EH (cell line): ENCODE measurements at regions not wholly inside any gene's neighbourhood (a gene's known extent, or its start where the extent isn't known, plus 50 kb on each side); places are given as distances from the start of the nearest gene placed in this dataset.
A peak's percentile ranks its signal among the peaks of the same experiment; 100 is the strongest.

Experiments
- DNase-seq: peaks from one replicate; pipeline ENCODE4 v3.0.0-alpha.2; 2015; ENCODE audit warnings: low read depth

- no peak for DNase-seq
Observed at GRCh38 chr1:98072047-98072446, 151.2 kb upstream of the DPYD start.

DNA sequence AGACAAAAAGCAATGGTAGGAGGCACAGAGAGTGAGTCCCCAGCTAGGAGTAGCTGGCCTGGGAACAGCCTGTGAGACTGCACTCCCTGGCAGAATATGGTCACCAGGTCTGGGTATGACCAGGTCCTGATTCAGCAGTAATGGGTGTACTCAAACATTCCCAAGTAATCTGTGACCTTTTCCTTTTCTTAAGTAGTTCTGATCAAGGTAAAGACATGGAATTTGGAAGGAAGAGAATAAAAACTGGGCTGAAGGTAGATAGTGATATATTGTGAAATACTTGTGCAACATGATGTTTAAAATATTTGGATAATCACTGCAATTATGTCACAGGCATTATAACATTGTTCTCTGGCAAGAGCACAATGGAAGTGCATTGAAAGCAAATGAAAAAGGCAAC, 147.2 kb upstream of the DPYD start:
- DNase-seq: no peak

DNA sequence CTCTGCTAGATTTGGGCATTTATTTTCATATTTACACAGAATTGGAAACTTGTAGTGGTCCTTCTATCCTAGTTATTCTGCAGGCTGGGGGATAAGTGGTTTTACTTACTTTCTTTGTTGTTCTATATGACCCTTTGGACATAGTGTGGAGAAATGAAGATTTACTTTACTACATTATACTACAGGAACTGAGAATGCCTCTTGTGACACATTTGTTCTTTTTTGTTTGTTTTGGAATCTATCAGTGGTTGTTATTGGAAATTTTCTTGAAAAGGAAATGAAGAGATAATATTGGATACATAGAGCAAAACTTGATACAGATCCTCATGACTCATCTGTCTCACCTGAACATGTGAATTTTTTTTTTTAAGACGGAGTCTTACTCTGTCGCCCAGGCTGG, 146.1 kb upstream of the DPYD start:
- no peak for DNase-seq

GRCh38 chr1:98059620-98060019, 138.8 kb upstream of the DPYD start:
- peak; percentile 27 for DNase-seq

GRCh38 chr1:98058676-98059075, 137.8 kb upstream of the DPYD start:
- no peak for DNase-seq

- DNase-seq: no peak
Observed at GRCh38 chr1:98057236-98057910, 136.5 kb upstream of the DPYD start.

DNA sequence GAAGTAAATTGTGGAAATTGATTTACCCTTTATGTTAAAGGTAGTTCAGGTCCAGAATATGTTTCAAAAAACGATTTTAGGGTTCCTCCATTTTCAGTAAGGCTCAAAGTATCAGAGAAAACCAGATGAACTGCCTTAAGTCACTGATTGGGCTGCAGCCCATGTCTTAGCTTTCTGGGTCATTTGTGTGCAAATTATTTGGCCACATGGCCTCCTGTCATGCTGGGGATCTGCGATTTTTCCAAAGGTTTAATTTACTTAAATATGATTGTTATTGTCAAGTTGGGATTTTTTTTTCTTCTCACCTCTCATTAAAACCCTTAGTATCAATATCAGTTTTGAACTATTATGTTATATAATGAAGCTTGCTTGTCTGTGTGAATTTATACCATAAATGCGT, 135.9 kb upstream of the DPYD start:
- no peak for DNase-seq

- no peak for DNase-seq
Observed at GRCh38 chr1:98055457-98055856, 134.6 kb upstream of the DPYD start.

DNA sequence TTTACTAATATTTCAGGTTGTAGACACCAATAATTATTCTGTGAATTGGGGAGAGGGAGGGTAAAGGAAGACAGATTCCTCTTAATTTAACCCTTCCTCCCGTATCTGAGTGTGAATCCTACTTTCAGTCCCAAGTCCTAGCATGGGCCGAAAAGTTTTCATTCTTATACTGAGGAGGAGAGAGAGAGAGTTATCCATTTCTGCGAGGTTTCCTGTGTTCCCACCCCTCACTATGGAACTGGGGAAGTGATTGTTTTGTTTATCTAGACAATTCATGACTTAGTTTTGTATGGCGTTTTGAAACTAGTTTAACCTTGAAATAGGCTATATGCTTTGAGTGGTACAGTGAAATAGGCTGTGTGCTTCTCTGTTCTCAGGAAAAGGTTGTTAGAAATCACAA, 134.0 kb upstream of the DPYD start:
- DNase-seq: no peak

DNA sequence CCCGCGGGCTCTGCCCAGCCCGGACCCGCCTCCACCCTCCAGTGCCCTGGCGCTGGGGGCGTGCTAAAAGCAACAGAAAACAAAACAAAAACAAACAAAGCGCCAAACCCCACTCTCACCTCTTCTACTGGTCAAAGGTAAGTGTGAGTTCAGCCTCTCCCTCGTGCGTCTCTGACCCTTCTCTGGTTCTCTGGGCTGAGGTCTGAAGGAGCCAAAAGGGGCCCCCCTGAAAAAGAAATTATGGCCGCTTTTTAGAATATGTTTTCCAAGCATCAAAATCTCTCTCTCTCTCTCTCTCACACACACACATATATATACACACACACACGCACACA, 133.5 kb upstream of the DPYD start:
- no peak for DNase-seq

DNA sequence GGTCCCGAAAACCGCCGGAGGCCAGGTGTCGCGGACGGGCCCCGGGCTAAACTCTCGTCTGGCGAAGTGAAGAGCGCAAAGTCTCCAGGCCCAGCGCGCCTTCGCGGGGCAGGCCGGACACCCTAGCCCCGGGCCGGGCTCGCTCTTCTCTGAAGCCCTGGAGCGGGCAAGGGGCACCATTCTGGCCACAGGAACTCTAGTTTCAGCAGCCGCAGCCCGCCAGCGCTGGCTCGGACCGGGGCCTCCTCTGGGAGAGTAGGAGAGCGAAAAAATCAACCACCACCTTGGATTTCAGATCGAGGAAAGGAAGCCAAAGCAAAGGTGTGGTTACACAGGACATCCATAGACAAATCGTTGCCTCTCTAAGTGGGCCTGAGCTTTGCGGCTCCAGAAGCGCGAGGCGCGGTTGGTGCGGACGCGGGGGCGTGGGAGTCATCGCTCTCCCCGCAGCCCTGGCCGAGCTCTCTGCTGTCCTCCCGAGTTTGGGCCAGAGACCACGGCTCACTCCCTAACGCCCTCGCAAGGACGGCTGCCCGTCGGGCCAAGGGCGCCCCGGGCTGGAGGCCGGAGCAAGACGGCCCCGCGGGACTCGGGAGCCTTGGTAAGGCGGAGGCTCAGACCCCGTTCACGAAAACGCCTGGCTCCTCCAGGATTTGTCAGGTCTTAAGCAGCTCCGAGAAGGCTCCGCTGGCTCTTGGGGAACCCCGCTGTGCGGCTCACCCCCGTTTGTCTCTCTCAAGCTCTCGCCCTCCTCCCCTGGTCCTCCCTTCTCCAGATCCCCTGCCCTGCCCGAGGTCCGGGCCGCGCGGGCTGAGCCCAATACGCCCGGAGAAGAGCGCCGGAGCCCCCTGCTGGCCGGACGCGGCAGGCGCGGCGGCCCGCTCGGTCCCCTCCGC, 132.9 kb upstream of the DPYD start:
- peak; percentile 72 for DNase-seq

GRCh38 chr1:98051065-98051675, 130.3 kb upstream of the DPYD start:
- DNase-seq: peak; percentile 77

GRCh38 chr1:98049370-98050135, 128.7 kb upstream of the DPYD start:
- peak; percentile 59 for DNase-seq

DNA sequence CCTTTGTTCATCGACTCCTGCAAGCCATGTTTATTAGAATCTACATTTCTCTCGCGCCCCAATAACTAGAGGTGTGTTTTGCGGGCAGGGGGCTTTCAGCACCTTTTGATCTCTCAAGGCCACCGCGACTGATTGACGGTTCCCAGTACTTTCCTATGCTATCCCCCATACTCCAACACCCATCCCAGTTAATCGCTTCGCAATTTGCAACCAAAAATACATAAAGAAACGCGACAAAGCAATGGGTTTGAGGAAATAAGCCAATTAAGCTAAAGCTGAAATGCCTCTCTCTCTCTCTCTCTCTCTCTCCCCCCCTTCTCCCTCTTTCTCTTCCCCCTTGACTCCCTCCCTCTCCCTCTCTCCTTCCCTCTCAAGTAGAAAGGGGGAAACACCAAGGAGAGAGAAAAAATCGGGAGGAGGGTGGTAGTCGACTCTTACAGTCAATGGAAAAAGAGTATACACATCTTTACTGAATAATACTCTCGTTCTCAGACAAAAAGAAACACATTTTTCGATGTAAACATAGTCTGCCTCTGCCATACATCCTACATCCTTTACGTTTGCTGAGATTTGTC, 128.0 kb upstream of the DPYD start:
- peak; percentile 8 for DNase-seq

DNA sequence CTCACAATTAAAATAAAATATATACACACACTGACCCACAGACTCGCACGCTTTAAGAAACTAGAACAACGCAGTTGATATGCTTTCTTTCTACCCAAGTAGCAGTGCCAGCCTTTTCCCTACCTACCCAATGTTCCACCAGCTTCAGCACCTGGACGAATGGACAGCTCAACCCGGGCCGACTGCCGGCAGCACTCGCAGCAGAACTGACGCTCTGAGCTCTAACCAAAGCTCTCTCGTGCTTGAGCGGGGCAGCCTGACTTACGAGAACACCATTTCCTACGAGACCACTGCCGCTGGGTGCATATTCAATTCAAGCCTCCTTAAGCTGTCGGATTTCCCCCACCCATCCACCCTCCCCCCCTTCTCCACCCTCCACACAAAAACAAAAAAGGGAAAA, 127.4 kb upstream of the DPYD start:
- peak; percentile 88 for DNase-seq

- no peak for DNase-seq
Observed at GRCh38 chr1:98047171-98047570, 126.3 kb upstream of the DPYD start.

DNA sequence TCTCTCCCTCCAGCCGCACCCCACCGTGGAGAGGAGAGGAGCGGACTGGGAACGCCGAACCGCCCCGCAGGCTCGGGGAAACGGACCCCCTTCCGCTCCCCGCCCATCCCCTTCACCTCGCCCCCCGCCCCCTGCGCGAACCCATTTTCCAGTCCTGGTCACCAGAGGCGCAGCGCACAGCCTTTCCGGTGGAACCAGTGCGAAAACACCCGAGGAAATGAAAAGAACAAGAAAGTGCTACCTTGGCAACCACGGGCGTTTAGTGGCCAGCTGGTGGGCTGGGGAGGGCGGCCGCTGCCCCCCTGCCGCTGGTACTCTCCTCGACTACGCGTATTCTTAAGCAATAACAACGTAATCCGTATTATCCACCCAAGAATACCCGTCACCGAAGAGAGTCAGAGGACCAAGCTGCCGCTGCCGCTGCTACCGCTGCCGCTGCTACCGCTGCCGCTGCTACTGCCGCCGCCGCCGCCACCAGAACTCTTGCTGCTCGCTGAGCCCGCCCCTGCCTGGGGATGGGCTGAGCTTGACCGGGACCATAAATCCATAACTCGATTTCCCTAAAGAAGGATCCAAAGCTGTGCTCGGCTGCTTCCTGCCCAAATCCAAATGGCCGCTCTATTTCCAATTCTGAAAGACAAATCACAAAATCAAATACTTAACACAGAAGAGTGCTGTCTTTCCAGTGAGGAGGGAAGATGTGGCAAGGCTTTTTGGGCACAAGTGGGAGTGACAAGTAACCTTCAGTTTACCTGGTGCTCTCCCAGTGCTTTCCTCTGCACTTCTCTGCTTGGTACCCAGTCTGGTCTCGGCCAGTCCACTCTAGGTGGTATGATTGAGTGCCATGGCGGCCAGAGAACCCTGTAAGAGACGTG, 125.2 kb upstream of the DPYD start:
- DNase-seq: peak; percentile 53

DNA sequence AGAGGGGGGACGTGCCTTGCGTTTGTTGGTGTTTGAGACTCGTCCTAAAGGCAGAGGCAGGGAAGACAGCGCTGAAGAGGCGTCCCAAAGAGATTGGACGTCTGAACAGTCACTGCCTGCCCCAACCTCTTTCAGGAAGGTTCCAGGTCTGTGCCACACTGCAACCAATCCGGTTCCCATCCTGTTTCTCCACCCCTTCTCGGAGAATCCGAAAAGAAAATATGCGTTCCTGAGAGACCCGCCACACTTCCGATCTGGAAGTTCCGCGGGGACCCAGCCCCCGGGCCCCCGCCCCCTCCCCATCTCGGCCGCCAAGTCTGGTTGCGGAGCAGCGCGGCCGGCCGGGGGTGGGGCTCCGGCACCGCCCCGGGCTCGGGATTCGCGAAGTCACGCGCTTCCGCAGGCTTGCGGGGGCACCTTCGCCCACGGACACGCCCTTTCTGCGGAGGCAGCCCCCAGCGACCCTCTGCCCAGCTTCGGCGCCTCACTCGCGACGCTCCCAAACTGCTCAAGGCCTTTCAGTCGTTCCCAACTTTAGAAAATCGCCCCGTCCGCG, 124.5 kb upstream of the DPYD start:
- peak; percentile 48 for DNase-seq

- no peak for DNase-seq
Observed at GRCh38 chr1:98044766-98045165, 123.9 kb upstream of the DPYD start.

DNA sequence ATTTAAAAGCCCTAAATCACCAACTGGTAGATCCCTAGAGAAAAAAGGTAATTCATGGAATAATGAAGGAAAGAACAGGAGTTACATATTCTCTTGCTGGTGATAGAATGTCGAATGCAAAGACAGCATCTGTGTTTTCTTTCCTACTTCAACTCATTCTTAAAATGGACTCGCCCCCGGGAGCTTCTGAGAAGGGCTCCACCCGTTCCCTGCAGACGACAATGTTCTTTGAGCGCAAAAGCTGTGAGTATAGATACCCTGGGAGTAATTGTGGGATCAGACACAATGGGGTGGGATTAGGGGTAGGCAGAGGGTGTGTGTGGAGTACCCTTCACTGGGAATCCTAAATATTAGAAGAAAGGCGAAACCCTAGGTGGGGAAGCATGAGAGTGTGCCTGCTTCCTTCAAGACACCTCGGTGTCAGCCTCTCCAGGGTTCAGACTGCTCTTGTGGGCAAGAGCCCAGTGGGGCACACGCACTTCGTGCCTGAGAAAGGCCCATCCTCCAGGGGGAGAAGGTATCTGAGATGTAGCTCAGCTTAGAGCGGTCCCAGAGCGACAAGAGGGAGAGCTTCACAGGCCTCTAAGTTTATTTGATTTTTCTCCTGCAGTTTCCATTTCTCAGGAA, 123.3 kb upstream of the DPYD start:
- no peak for DNase-seq
